Posterior vena cava (tissue), 2 donors: ENCODE measurements at regions not wholly inside any gene's neighbourhood (a gene's known extent, or its start where the extent isn't known, plus 50 kb on each side); places are given as distances from the start of the nearest gene placed in this dataset.

Experiments
- DNase-seq: peaks from one replicate; pipeline ENCODE4 v3.0.0-alpha.2; 2020; ENCODE audit warnings: low spot score
- intact Hi-C, 2 donors: fragments of 100-400 bp; cut with DNase I; formaldehyde crosslinking; loops; one replicate each; pipeline versions ENCODE4 v1.14.1 to v1.14.2; 2022 to 2023
- donor health status: DM: yes; HTN: yes; CAD: no.
- donor health status: DM: yes; HTN: yes; CAD: no.

DNA sequence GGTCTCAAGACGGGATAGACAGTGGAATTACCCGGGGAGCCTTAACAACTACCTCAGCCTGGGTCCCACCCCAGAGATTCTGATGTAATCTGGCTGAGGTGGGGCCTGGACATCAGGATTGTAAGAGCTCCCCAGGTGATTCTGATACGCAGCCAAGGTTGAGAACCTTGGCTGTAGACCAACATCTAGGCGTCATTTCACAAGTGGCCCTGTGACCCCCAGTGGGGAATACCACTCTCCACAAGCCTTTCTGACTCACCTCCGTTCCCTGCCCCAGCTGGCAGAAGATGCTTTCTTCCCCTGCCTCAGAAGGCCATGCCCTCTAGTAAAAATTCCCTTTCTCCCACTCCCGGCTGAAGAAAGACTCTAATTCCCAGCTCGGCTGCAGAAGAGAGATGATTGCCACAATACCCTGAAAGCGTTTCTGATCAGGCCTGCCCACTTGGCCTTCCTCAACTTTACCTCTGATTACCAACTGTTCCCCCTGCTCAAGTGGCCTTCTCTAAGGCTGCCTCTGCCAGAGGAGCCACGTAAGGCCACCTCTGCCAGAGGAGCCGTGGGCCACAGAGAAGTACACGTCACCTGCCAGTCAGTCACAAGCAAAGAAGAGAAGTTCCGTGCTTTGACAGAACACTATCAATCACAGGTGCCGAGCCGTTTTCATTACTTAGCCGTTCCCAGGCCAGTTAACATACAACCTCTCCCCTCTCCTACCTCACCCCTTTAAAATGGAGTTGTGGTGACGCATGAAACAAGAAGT is 116.8 kb upstream of the PKDCC start:
- no peak for DNase-seq
- intact Hi-C loops, result no loop called here

DNA sequence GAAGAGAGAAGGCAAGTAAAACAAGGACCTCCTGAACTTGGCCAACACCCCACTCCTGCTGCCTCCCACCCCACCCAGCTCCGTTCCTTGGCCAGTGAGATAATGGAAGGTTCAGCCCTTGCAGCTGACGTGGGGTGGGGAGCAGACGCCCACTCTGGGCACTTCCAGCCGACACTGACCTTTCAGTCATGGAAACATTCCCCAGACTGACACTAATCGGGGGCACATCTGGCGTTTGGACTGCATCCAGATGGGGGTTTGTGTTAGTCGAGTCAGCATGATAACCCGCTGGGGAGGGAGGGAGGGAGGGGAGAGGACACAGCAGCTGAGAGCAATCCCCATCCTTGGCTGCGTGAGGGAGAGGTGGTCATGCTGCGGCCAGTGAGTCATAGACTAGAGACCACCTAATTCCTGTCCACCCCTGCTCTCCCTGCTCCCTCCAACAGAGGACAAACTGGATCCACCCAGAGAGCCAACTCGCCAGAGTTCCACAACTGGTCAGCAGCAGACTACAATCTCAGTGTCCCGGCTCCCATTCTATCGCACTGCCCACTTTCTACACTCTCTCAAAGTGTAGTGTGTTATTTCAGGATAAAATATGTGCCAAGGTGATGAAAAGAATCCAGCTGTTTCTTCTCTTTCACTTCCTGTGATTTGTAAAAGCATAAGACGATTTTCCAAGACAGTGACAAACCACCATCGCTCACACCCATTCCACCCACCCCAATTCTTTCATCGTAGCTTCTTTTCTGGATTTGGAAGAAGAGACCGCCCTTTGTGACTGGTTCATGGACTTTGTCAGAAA is 115.4 kb upstream of the PKDCC start:
- DNase-seq, result peak; percentile 96
- intact Hi-C loops, result no loop called here

DNA sequence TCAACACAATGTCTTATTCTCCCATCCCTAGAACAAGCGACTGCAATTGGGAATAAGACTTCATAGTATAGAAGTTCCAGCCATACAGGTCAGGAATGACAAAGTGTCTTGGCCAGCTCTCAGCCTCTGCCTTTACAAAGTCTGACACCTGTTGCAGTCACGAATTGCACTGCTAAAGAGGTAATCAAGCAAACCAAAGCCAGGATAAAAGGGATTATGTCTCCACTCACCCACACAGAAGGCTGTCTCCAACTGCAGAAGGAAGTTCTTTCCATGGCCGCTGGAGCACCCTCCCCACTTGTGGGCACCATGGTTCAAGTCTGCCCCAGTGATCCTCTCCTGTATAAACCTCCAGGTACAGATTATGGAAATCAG is 114.8 kb upstream of the PKDCC start:
- intact Hi-C loops, result no loop called here
- no peak for DNase-seq

DNA sequence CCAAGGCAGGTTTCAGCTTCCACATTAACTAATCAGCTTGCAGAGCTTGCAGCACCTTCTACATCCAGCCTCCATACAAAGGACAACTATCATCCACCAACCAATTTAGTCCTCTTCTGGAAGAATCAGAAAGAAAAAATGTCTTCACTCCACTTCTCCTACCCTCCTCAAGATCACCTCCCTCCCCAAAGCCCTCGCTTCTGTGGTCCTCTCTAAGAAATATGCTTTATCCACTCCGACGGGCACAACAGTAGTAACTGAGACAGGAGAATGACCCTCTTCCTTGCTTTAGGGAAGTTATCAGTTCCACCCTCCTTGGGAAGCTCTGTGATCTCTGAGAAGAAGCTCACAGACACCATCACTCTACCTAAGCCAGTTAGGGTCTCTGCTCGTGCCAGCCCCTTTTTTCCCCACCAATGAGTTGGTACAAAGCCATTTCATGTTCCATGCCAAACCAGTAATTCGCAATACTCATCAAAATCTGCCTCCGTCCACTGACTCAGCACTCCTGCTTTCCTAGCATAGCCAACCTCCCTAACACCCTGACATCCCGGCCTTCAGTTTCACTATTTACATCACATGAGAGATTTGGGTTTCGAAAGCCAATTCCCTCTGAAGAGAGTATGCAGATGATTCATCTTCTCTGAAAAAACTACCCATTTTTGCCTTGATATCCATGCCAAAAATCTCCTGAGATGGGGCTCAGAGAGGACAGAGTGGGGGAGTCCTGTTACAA is 114.1 kb upstream of the PKDCC start:
- intact Hi-C loops, result loop anchor here in 1 of 2 donors (1.0 kb wide), 1 partner anchor 32 kb away; no protein-coding TSS in a partner anchor

DNA sequence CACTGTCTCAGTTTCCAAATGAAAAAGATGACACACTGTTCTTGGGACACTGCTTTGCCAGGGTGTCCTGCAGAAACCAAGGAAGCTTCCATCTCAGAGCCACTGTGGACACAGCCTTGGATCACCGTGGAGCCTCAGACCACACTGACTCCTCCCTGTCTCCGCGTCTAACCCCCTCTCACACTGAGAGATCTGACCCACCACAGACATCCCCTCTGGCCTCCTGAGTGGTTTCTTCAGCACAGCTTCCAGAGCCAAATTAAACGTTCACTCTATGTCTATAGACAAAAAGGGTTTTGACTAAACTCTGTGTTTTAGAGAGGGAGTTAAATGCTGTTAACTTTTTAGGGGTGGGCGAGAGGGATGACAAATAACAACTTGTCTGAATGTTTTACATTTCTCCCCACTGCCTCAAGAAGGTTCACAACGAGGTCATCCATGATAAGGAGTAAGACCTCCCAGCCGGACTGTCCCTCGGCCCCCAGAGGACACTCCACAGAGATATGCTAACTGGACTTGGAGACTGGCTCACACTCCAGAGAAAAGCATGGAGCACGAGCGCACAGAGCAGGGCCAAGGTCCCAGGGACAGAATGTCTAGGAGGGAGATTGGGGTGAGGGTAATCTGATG is 113.4 kb upstream of the PKDCC start:
- intact Hi-C loops, result loop anchor here in 1 of 2 donors (1.0 kb wide), 1 partner anchor 31 kb away; no protein-coding TSS in a partner anchor
- DNase-seq, result no peak

More for the DNA sequence above, 114.1 kb upstream of the PKDCC start:
- DNase-seq, result no peak

DNA sequence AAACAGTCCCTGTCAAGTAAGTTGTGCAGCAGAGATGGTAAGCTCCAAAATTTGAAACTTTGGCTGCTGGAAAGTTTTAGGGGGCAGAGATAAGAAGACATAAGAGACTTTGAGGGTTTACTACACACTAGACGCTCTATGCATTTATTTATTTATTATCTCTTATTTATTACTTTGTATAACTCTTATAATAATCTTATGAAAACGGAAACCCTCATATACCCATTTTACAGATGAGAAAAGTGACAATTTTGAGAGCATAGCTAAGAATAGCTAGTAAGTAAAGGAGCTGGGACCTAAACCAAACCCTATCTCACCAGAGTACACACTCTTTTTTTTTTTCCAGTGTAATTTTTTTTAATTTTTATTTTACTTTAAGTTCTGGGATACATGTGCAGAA is 112.8 kb upstream of the PKDCC start:
- intact Hi-C loops, result no loop called here
- DNase-seq, result no peak

DNA sequence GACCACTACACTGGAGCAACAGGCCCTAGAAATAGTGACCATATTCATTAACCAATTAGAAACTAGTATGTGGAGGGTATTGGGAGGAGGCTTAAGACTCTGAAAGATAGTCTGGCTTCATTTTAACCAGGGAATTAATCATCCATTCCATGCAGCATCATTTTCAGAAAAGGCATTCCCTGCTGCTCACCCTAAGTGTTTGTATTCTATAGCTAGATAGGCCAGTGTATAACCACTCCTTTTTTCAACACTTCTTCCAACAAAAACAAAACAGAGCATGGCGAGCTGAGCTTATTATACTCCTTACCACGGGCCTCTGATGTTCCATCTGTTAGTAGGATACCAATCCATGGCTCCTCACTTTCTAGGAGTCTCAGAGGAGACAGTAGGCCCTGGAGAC is 112.0 kb upstream of the PKDCC start:
- intact Hi-C loops, result no loop called here
- DNase-seq, result no peak

DNA sequence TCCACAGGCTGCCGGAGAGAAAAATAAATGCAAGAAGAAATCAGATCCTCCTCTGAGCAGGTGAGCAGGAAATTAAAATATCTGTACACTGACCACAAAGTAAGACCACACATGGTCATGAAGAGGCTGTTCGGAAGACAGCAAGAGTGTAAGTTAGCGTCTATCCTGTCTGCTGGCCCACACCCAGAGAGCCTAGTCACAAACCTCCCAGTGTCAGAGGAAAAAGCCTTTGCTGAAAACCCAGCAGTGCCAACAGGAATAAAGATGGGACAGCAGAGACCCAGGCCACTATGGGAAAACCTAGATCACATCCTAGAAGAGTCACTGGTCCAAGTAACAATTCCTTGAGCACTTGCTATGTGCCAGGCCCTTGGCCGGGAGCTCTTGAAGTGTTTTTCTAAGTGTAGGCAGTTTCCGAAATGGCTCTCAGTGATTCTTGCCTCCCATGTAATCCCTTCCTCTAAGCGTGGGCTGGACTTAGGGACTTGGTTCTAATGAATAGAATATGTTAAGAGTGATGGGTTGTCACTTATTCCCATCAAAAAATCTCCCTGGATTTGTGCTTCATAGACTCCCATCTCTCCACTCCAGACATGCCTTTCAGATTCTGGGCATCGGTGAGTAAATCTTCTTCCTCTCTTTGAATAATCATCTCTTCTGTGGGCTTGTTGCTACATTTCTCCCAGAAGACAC is 110.9 kb upstream of the PKDCC start:
- no peak for DNase-seq
- intact Hi-C loops, result no loop called here

DNA sequence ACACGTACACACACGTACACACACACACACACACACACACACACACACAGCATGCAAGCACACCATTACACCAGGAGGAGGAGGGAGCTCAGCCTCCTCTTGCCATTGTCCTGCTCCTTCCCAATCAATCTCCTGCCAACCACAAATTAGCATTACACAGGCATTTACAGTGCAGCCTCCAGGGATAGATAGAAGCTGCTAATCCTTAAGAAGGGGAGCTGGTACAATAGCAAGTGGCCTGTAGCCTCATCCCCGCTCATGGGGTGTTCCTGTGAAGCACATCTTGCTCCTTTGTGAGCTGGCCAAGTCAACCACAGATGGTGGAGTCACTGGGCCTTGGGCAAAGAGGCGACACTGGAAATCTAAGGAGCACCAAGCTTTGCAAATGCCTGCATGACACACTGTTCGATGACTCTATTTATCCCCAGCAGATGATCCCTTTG is 110.3 kb upstream of the PKDCC start:
- DNase-seq, result no peak
- intact Hi-C loops, result no loop called here

DNA sequence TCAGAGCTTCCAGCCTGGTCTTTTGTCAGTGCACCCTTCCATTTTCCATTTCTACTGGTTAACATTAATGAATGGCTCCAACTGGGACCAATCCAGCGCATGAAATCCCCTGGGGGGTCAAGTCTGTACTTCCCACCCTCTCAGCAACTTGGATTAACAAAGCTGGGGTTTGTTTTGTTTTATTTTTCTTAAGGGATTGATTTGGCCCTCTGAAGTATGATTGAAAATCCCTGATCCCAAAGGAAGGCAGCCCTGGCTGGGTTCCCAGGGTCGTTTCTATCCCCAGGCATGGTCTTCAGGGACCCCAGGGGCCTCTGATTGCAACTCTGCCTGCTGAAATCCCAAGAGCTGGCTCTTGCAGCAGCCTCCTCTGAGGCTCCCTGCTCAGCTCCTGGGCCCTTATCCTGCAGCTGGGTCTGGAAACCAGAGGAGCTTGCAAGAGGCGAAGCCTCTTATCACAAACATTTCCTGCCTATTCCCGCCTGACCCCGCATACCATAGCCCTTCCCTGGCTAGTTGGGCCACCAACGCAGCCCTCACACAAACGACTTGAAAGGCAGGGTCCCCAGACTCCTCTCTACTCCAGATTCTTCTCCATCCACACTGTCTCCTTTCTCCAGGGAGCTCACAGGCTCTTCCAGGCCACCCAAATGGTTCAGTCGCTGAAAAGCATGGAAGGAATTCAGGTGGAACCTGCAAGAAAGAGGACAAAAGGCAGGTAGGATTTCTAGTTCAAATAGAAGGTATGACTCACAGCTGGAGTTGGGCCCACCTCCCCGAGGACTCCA is 109.7 kb upstream of the PKDCC start:
- DNase-seq, result no peak

DNA sequence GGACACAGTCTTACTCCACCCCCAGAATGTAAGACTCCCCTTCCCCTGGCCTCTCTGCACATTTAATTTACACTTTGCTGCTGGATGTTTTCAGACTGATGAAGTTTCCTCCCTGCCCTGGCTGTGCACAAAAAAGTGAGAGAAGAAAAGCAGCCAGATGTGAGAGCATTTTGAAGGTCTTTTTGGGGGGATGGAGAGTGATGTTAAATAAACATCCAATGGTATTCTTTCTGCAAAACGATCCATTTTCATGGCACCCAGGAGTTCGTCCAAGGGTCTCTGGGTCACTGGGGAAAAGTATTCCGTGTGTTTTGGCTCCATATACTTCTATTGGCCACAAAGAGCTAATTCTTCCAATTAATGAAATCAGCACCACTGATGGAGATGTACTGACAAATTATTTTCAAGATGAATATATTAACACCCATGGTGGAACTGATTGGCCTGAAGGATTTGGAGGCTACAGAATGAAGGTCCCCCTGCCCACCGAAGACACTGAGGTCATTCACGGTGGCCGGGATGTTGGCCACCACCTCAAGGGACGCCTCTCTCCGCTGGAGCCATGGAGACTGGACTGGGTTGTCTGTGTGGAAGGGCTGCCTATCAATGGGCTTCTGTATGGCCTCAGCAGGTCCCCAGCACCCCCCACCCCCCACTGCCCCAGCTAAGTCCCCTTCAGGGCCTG is 107.6 kb upstream of the PKDCC start:
- DNase-seq, result no peak
- intact Hi-C loops, result loop anchor here in 1 of 2 donors (5.0 kb wide), 1 partner anchor 1287 kb away; the partner anchor contains the start of gene ZFP36L2

More for the DNA sequence above, 109.7 kb upstream of the PKDCC start:
- intact Hi-C loops, result no loop called here

DNA sequence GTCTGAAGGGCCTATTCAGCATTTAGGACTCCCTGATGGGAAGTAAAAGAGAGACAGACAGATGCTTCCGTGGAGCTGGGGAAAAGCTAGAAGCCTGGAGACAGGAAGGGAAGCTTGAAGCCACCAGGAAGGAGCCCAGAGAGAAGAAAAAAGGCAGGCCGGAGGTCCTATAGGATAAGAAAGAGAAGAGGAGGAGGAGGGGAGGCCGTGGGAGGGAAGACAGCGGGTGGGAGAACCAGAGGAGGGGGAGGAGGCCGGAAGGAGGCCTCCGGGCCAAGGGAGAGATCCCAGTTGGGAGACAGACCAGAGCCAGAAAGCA is 107.1 kb upstream of the PKDCC start:
- DNase-seq, result no peak

DNA sequence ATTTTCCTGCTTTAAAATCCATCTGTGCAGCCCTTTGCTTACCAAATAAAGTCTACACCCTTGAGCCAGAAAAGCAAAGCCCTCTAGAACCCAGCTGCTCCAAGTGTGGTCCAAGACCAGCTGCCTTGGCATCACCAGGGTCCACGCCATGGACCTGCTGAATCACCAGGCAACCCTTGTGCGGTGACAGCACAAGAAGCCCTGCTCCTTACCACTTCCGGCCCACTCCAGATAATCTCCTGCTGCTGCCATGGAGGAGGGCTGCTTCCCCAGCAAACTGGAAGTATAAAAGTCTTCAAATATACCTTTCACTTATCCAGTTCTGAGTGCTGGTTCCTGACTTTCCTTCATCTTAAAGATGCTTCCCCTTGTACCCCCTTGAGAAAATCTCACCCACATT is 106.0 kb upstream of the PKDCC start:
- DNase-seq, result no peak
- intact Hi-C loops, result loop anchor here in 1 of 2 donors (5.0 kb wide), 1 partner anchor 1285 kb away; the partner anchor contains the start of gene ZFP36L2

More for the DNA sequence above, 107.1 kb upstream of the PKDCC start:
- intact Hi-C loops, result loop anchor here in 1 of 2 donors (5.0 kb wide), 1 partner anchor 1287 kb away; the partner anchor contains the start of gene ZFP36L2

DNA sequence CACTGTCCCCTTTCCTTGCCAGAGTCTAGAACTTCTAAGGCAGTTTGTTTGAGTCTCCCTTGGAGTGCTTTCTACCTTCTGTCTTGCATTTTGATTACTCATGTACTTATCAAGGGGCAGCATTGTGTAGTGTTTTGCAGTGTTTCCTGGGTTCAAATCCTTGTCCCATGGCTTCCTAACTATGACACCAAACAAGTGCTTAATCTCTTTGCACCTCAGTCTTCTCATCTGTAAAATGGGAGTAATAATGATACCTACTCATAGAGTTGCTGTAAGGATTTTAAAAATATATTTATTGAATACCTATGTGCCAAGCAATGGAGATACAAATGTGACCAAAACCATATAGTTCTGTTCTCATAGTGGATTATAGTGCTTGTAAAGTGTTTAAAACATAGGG is 105.5 kb upstream of the PKDCC start:
- intact Hi-C loops, result loop anchor here in 1 of 2 donors (5.0 kb wide), 1 partner anchor 1285 kb away; the partner anchor contains the start of gene ZFP36L2
- DNase-seq, result no peak

DNA sequence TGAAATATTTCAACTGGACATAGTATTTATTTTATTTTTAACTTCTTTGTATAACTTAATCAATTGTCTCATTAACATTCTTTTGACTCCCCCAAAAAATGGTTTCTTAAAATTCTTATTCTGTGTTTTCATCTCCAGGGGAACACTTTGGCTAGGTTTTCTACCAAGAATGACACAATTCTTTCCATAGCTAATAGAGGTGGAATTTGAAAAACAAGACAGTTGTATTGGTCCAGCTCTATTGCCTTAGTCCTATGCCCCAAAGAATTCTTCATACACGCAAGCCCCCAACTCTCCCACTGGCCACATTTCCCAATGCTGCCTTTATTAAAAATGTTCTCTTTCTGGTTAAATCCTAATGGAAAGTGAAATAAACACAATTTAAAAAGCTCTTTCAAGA is 104.7 kb upstream of the PKDCC start:
- DNase-seq, result no peak
- intact Hi-C loops, result loop anchor here in 1 of 2 donors (5.0 kb wide), 1 partner anchor 1284 kb away; the partner anchor contains the start of gene ZFP36L2

DNA sequence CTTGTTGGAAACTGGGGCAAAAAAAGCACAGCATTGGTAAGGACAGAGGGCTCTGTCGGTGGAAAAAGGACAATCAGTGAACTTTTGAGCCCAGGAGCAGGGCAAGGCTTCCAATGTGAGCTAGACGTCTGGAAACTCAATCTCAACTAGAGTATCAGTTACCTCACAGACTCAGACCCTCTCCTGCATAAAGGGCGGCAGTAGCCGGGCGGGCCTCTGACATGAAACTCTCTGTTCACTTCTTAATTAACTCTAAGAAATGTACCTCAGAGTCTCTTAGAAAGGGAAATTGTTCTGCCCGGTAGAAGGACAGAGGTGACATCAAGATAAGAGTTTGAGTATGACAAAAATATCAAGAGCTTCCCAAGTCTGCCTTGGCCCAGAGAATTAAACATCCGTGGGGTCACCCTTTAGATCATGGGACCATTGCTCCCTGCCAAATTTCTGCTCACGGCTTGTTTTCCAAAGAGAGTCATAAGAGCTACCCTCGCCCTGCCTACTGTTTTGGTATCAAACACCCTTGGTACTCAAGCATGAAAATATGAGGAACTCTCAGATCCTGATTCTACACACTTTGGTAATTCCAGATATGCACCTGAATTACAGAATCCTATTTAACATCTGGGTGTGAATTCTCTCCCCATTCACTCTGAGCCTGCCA is 103.5 kb upstream of the PKDCC start:
- no peak for DNase-seq
- intact Hi-C loops, result loop anchor here in 1 of 2 donors (5.0 kb wide), 1 partner anchor 1283 kb away; the partner anchor contains the start of gene ZFP36L2
